GM23338 (cell line): ENCODE measurements at regions not wholly inside any gene's neighbourhood (a gene's known extent, or its start where the extent isn't known, plus 50 kb on each side); places are given as distances from the start of the nearest gene placed in this dataset.

Experiments used
- ATAC-seq: fragments of 200-7000 bp; cut with Tn5 transposase; 3 replicates; pipeline ENCODE4 v1.9.1; 2020
- DNase-seq: peaks from one replicate; pipeline ENCODE4 v3.0.0-alpha.2; 2015; ENCODE audit warnings: low spot score
- H2AFZ ChIP-seq: fragments of 200-600 bp; sonication (generic); 2 replicates; pipeline ENCODE4 v1.8.0; 2016; ENCODE audit warnings: antibody characterized with exemption, mild to moderate bottlenecking, moderate library complexity
- H3F3A ChIP-seq: fragments of 200-600 bp; sonication (generic); replicated peaks from 2 replicates; pipeline ENCODE4 v1.8.0; 2017; ENCODE audit warnings: antibody characterized with exemption, mixed run types, low read depth
- H3K27ac ChIP-seq: fragments of 200-600 bp; sonication (generic); 2 replicates; pipeline ENCODE4 v1.6.1; 2016; ENCODE audit warnings: low read depth
- H3K27me3 ChIP-seq: fragments of 200-600 bp; sonication (generic); 2 replicates; pipeline ENCODE4 v1.8.0; 2016; ENCODE audit warnings: mild to moderate bottlenecking, mixed run types, moderate library complexity; ENCODE audit not compliant: insufficient read depth
- H3K36me3 ChIP-seq: fragments of 200-600 bp; sonication (generic); 2 replicates; pipeline ENCODE4 v1.8.0; 2016; ENCODE audit warnings: mild to moderate bottlenecking; ENCODE audit not compliant: insufficient read depth
- H3K4me1 ChIP-seq: fragments of 200-600 bp; sonication (generic); 2 replicates; pipeline ENCODE4 v1.8.0; 2016; ENCODE audit warnings: mild to moderate bottlenecking, moderate library complexity; ENCODE audit not compliant: insufficient read depth
- H3K4me2 ChIP-seq: fragments of 200-600 bp; sonication (generic); 2 replicates; pipeline ENCODE4 v1.7.1; 2017; ENCODE audit warnings: mixed run types
- H3K4me3 ChIP-seq: fragments of 200-600 bp; sonication (generic); 2 replicates; pipeline ENCODE4 v1.6.1; 2016; ENCODE audit warnings: mixed run types
- H3K79me2 ChIP-seq: fragments of 200-600 bp; sonication (generic); replicated peaks from 2 replicates; pipeline ENCODE4 v1.8.0; 2017; ENCODE audit warnings: mild to moderate bottlenecking; ENCODE audit not compliant: insufficient read depth
- H3K9me2 ChIP-seq: fragments of 200-600 bp; sonication (generic); 2 replicates; pipeline ENCODE4 v1.8.0; 2017; ENCODE audit not compliant: insufficient read depth
- H4K20me1 ChIP-seq: fragments of 200-600 bp; sonication (generic); replicated peaks from 2 replicates; pipeline ENCODE4 v1.8.0; 2017; ENCODE audit warnings: mild to moderate bottlenecking; ENCODE audit not compliant: insufficient read depth
- H3K27ac Mint-ChIP-seq: 2 replicates; pipeline ENCODE4 v1.8.0; 2020; ENCODE audit warnings: inconsistent platforms, mild to moderate bottlenecking, moderate library complexity, mixed read lengths
- H3K27me3 Mint-ChIP-seq: 3 replicates; pipeline ENCODE4 v1.8.0; 2022; ENCODE audit warnings: low read depth, mild to moderate bottlenecking, moderate library complexity, mixed read lengths, inconsistent platforms; ENCODE audit not compliant: insufficient read depth, poor library complexity
- H3K36me3 Mint-ChIP-seq: 3 replicates; pipeline ENCODE4 v1.8.0; 2021; ENCODE audit warnings: low read depth, mild to moderate bottlenecking, inconsistent platforms, moderate library complexity, mixed read lengths
- H3K4me1 Mint-ChIP-seq: 3 replicates; pipeline ENCODE4 v1.8.0; 2020; ENCODE audit warnings: mild to moderate bottlenecking, inconsistent platforms, mixed read lengths
- H3K4me3 Mint-ChIP-seq: 3 replicates; pipeline ENCODE4 v1.8.0; 2021; ENCODE audit warnings: moderate library complexity, mild to moderate bottlenecking, inconsistent platforms, mixed read lengths
- H3K9me3 Mint-ChIP-seq: 3 replicates; pipeline ENCODE4 v1.8.0; 2020; ENCODE audit warnings: moderate library complexity, mild to moderate bottlenecking, inconsistent platforms, mixed read lengths
- CREB1 ChIP-seq: fragments of 250-450 bp; sonication (Bioruptor Pico); IDR thresholded peaks from 2 replicates; pipeline ENCODE4 v1.5.0; 2020; ENCODE audit warnings: low read depth, mild to moderate bottlenecking, moderate library complexity
- ETS1 ChIP-seq: IDR thresholded peaks from 2 replicates; pipeline ENCODE4 v1.6.1; 2016; ENCODE audit warnings: antibody characterized with exemption
- EZH2 ChIP-seq: fragments of 200-600 bp; sonication (generic); IDR thresholded peaks from one replicate; pipeline ENCODE4 v1.8.0; 2017; ENCODE audit warnings: antibody characterized with exemption, mild to moderate bottlenecking, low read depth; ENCODE audit not compliant: unreplicated experiment
- EZH2phosphoT487 ChIP-seq: fragments of 200-600 bp; sonication (generic); IDR thresholded peaks from one replicate; pipeline ENCODE4 v1.8.1; 2018; ENCODE audit warnings: antibody characterized with exemption; ENCODE audit not compliant: unreplicated experiment
- JUNB ChIP-seq: IDR thresholded peaks from one replicate; pipeline ENCODE4 v1.6.1; 2016; ENCODE audit warnings: antibody characterized with exemption; ENCODE audit not compliant: unreplicated experiment
- NANOG ChIP-seq: IDR thresholded peaks from 2 replicates; pipeline ENCODE4 v1.6.1; 2016; ENCODE audit warnings: antibody characterized with exemption, borderline replicate concordance
- POLR2AphosphoS5 ChIP-seq: IDR thresholded peaks from 2 replicates; pipeline ENCODE4 v1.6.1; 2016; ENCODE audit warnings: antibody characterized with exemption, low read depth
- STAT1 ChIP-seq: IDR thresholded peaks from one replicate; pipeline ENCODE4 v1.6.1; 2016; ENCODE audit warnings: antibody characterized with exemption; ENCODE audit not compliant: unreplicated experiment
- ZNF114 ChIP-seq: fragments of 250-450 bp; sonication (Bioruptor Pico); IDR thresholded peaks from 2 replicates; pipeline ENCODE4 v1.5.0; 2020; ENCODE audit warnings: mild to moderate bottlenecking, moderate library complexity
- ZNF331 ChIP-seq: fragments of 250-450 bp; sonication (Bioruptor Pico); IDR thresholded peaks from 2 replicates; pipeline ENCODE4 v1.5.0; 2020; ENCODE audit warnings: low read depth, mild to moderate bottlenecking, moderate library complexity
- ZNF462 ChIP-seq: fragments of 250-450 bp; sonication (Bioruptor Pico); IDR thresholded peaks from 2 replicates; pipeline ENCODE4 v1.5.0; 2020; ENCODE audit warnings: mild to moderate bottlenecking, moderate library complexity
- TF ChIP-seq, protein P1 (sequence below): IDR thresholded peaks from one replicate; pipeline ENCODE4 v1.6.1; 2018; ENCODE audit warnings: antibody characterized with exemption; ENCODE audit not compliant: unreplicated experiment
- TF ChIP-seq, protein P2 (sequence below), 2 experiments: fragments of 200-600 bp in 1 of 2; sonication (generic) in 1 of 2; conservative IDR thresholded peaks; 2 replicates each; pipeline versions ENCODE4 v1.5.1 to v1.6.1; 2016 to 2017; ENCODE audit warnings: antibody characterized with exemption in 2 of 2, low read depth in 2 of 2, mild to moderate bottlenecking in 2 of 2, moderate library complexity in 1 of 2

DNA sequence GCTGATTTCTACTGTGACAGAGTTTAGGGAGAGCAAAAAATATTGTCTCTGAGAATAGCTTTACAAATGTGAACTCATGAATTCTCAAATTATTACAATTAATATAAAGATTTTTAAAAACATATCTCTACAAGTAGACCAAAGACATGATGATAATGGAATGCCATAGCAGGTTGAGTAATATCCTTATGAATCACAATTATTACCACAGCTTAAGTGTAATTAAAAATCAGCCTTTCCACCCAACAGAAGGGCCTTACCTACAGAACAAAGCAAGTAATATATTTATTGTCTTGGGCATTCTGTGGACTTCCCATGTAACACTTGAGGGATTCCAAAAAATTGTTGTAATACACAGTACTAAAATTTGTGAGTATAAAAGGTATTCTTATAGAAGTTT lies 1099.6 kb upstream of the GJE1 start:
- Histone ChIP-seq H3F3A (no peaks in the 10 kb centered on the region), H3K79me2 (no peaks in the 10 kb centered on the region), H2AFZ (no peak overlapping the region), H3K36me3 (no peaks in the 10 kb centered on the region), H3K4me3 (no peak overlapping the region), H3K27me3 (no peaks in the 10 kb centered on the region), H3K4me2 (no peak overlapping the region), H3K4me1 (no peaks in the 10 kb centered on the region), H3K27ac (no peak overlapping the region), H3K9me2 (no peaks in the 10 kb centered on the region), H4K20me1 (no peaks in the 10 kb centered on the region)
- TF ChIP-seq POLR2AphosphoS5 (no peak), NANOG (no peak), CREB1 (CRISPR knock-in tag) (no peak), ZNF114 (no peak), JUNB (no peak), STAT1 (no peak), EZH2 (no peak), ZNF331 (CRISPR knock-in tag) (no peak), EZH2phosphoT487 (no peak), ETS1 (no peak), ZNF462 (CRISPR knock-in tag) (no peak)
- TF ChIP-seq, protein P1, sequence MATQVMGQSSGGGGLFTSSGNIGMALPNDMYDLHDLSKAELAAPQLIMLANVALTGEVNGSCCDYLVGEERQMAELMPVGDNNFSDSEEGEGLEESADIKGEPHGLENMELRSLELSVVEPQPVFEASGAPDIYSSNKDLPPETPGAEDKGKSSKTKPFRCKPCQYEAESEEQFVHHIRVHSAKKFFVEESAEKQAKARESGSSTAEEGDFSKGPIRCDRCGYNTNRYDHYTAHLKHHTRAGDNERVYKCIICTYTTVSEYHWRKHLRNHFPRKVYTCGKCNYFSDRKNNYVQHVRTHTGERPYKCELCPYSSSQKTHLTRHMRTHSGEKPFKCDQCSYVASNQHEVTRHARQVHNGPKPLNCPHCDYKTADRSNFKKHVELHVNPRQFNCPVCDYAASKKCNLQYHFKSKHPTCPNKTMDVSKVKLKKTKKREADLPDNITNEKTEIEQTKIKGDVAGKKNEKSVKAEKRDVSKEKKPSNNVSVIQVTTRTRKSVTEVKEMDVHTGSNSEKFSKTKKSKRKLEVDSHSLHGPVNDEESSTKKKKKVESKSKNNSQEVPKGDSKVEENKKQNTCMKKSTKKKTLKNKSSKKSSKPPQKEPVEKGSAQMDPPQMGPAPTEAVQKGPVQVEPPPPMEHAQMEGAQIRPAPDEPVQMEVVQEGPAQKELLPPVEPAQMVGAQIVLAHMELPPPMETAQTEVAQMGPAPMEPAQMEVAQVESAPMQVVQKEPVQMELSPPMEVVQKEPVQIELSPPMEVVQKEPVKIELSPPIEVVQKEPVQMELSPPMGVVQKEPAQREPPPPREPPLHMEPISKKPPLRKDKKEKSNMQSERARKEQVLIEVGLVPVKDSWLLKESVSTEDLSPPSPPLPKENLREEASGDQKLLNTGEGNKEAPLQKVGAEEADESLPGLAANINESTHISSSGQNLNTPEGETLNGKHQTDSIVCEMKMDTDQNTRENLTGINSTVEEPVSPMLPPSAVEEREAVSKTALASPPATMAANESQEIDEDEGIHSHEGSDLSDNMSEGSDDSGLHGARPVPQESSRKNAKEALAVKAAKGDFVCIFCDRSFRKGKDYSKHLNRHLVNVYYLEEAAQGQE = no peak
- TF ChIP-seq, protein P2, sequence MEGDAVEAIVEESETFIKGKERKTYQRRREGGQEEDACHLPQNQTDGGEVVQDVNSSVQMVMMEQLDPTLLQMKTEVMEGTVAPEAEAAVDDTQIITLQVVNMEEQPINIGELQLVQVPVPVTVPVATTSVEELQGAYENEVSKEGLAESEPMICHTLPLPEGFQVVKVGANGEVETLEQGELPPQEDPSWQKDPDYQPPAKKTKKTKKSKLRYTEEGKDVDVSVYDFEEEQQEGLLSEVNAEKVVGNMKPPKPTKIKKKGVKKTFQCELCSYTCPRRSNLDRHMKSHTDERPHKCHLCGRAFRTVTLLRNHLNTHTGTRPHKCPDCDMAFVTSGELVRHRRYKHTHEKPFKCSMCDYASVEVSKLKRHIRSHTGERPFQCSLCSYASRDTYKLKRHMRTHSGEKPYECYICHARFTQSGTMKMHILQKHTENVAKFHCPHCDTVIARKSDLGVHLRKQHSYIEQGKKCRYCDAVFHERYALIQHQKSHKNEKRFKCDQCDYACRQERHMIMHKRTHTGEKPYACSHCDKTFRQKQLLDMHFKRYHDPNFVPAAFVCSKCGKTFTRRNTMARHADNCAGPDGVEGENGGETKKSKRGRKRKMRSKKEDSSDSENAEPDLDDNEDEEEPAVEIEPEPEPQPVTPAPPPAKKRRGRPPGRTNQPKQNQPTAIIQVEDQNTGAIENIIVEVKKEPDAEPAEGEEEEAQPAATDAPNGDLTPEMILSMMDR (conservative IDR thresholded peaks at IDR 0.05; ENCODE audit: low read depth in 2 of 2) = no peak
- ATAC-seq (no peak), DNase-seq (no peak)
- Mint-ChIP-seq H3K27me3 (no peaks in the 10 kb centered on the region), H3K27ac (no peak overlapping the region), H3K9me3 (no peaks in the 10 kb centered on the region), H3K4me1 (no peaks in the 10 kb centered on the region), H3K36me3 (no peaks in the 10 kb centered on the region), H3K4me3 (no peak overlapping the region)
